Esophagus muscularis mucosa (tissue), 4 donors: ENCODE measurements at regions not wholly inside any gene's neighbourhood (a gene's known extent, or its start where the extent isn't known, plus 50 kb on each side); places are given as distances from the start of the nearest gene placed in this dataset.

Experiments used
- DNase-seq: peaks from one replicate; pipeline ENCODE4 v3.0.0-alpha.2; 2017; ENCODE audit errors: extremely low spot score
- H3K27ac ChIP-seq, 4 donors: fragments of 200-600 bp; sonication (generic); replicated peaks in 1 of 4; 1 replicate in 3 of 4; 2 replicates in 1 of 4; pipeline ENCODE4 v1.5.1; 2016 to 2019; ENCODE audit warnings: mild to moderate bottlenecking in 1 of 4
- H3K27me3 ChIP-seq, 4 donors: fragments of 200-600 bp; sonication (generic); one replicate each; pipeline versions ENCODE4 v1.5.1 to v1.6.0; 2016 to 2019
- H3K36me3 ChIP-seq, 4 donors: fragments of 200-600 bp; sonication (generic); one replicate each; pipeline ENCODE4 v1.5.1; 2016 to 2019
- H3K4me1 ChIP-seq, 4 donors: fragments of 200-600 bp; sonication (generic); one replicate each; pipeline ENCODE4 v1.5.1; 2016 to 2019
- H3K4me3 ChIP-seq, 4 donors: fragments of 200-600 bp; sonication (generic); 1 replicate in 2 of 4; 2 replicates in 2 of 4; pipeline ENCODE4 v1.5.1; 2016 to 2019; ENCODE audit warnings: mild to moderate bottlenecking in 4 of 4, moderate library complexity in 1 of 4
- H3K9me3 ChIP-seq, 4 donors: fragments of 200-600 bp; sonication (generic); 1 replicate in 3 of 4; 2 replicates in 1 of 4; pipeline ENCODE4 v1.5.1; 2016 to 2019
- CTCF ChIP-seq, 3 experiments: fragments of 200-600 bp in 2 of 3; fragments of 450-650 bp in 1 of 3; sonication (generic) in 2 of 3; IDR thresholded peaks; one replicate each; pipeline ENCODE4 v1.5.1; 2017 to 2019; ENCODE audit warnings: antibody characterized with exemption in 3 of 3, mild to moderate bottlenecking in 2 of 3, moderate library complexity in 1 of 3
- EP300 ChIP-seq: sonication (generic); formaldehyde crosslinking; IDR thresholded peaks from one replicate; pipeline ENCODE4 v1.6.1; 2017; ENCODE audit warnings: antibody characterized with exemption
- POLR2A ChIP-seq: fragments of 450-650 bp; IDR thresholded peaks from one replicate; pipeline ENCODE4 v1.6.1; 2017; ENCODE audit warnings: antibody characterized with exemption, moderate library complexity, mild to moderate bottlenecking, low read depth
- POLR2AphosphoS5 ChIP-seq, 2 donors: sonication (generic); formaldehyde crosslinking; IDR thresholded peaks; one replicate each; pipeline ENCODE4 v1.6.1; 2017; ENCODE audit warnings: antibody characterized with exemption in 2 of 2
- WGBS: methylation state at CpG from one replicate; pipeline ENCODE4 v1.1.5; 2018; 5-methylcytosine and 5-hydroxymethylcytosine counted together
- intact Hi-C: fragments of 100-400 bp; cut with DNase I; formaldehyde crosslinking; loops from one replicate; pipeline ENCODE4 v1.15.1; 2023

DNA sequence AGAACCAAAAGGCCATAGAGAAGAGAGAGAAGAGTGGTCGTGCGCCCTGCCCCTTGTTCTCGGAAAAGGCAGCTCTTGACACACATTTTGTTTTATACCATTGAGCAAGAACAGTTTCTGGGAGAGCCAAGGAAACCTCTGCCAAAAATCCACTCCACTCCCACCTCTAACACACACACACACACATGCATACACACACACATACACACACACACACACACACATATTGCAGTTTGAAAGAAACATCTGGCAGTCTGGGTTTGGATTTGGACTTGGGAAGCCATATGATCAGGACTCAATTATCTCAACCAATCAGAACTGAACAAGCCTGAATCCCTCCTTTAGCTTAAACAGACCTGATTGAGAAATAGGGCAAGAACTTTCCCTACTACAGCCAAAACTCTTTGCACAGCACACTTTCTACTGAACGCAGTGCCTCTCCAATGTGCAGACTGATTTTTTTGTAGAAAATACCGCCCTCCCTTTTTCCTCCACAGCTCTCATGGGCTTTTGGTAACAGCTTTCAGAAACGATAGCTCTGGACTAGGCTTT is 484.0 kb upstream of the ZWINT start:
- Histone ChIP-seq H3K4me3 (no peak overlapping the region), H3K4me1 (no peaks in the 10 kb centered on the region), H3K27me3 (no peaks in the 10 kb centered on the region), H3K27ac (no peak overlapping the region), H3K36me3 (no peaks in the 10 kb centered on the region), H3K9me3 (no peaks in the 10 kb centered on the region)
- TF ChIP-seq CTCF (IDR thresholded peaks at IDR 0.05) (no peak), POLR2A (no peak), EP300 (no peak), POLR2AphosphoS5 (IDR thresholded peaks at IDR 0.05) (no peak)
- no peak for DNase-seq
- WGBS, result 74% methylated on average over 6 of the region's 6 CpGs
- intact Hi-C loops, result no loop called here

DNA sequence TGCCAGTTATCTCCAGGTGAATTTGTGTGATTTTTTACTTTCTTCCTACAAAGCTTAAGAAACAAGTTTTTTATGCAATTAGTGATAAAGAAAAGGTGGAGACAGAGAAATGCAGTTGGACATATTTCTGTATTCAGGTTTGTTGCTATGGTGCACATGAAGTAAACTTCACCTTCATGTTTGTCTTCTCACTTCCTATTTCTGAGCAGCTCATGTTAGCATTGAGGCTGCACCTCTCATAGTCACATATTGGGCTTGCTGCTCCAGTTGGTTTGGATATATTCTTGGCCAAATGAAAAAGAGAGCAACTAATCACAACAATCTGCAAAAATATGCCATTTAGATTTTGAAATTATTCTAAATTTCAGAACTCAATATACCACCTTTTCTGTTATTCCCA is 475.6 kb upstream of the ZWINT start:
- DNase-seq, result no peak
- intact Hi-C loops, result no loop called here
- no peaks in the 10 kb centered on the region for H3K9me3 ChIP-seq

DNA sequence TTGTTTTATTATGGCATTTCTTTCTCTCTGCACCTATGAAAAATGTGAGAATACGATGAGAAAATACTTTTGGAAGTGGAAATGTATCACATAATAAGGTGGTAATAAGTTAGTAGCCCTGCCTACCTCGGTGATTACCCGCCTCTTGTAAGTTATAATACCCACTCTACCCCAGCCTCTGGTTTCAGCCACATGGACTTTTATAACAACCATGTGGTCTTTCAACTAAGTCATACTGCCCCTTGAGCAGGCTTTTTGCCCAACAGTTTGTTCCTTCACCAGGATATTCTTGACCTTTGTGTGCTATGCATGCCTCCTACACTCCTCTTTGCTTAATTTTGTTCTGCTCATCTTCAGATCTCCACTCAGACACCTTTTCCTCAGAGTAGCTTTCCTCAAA is 470.6 kb upstream of the ZWINT start:
- Histone ChIP-seq H3K27me3 (no peaks in the 10 kb centered on the region), H3K4me3 (no peak overlapping the region), H3K9me3 (no peaks in the 10 kb centered on the region), H3K27ac (no peak overlapping the region), H3K36me3 (no peaks in the 10 kb centered on the region), H3K4me1 (no peaks in the 10 kb centered on the region)
- no peak for TF ChIP-seq EP300
- TF ChIP-seq CTCF (IDR thresholded peaks at IDR 0.05), result no peak
- no peak for TF ChIP-seq POLR2A
- no peak for TF ChIP-seq POLR2AphosphoS5 (IDR thresholded peaks at IDR 0.05)
- 51% methylated on average over 3 of the region's 3 CpGs for WGBS
- intact Hi-C loops, result no loop called here
- DNase-seq, result no peak

More for the DNA sequence above, 475.6 kb upstream of the ZWINT start:
- H3K4me1 ChIP-seq, result no peaks in the 10 kb centered on the region
- H3K27me3 ChIP-seq, result no peaks in the 10 kb centered on the region
- H3K4me3 ChIP-seq, result no peak overlapping the region
- no peak for TF ChIP-seq POLR2AphosphoS5 (IDR thresholded peaks at IDR 0.05)
- TF ChIP-seq POLR2A, result no peak
- no peaks in the 10 kb centered on the region for H3K36me3 ChIP-seq
- no peak overlapping the region for H3K27ac ChIP-seq

- DNase-seq, result no peak
- H3K27ac ChIP-seq, result no peak overlapping the region
- no peaks in the 10 kb centered on the region for H3K36me3 ChIP-seq
- peaks cover 0 to 18% (median 2%) of the 10 kb centered on the region in 4 donors for H3K9me3 ChIP-seq
- no peak for TF ChIP-seq EP300
- peak in 1 of 3 experiments; percentile 5 for TF ChIP-seq CTCF (IDR thresholded peaks at IDR 0.05)
- no peak overlapping the region for H3K4me3 ChIP-seq
- intact Hi-C loops, result no loop called here
- no peaks in the 10 kb centered on the region for H3K27me3 ChIP-seq
- 53% methylated on average over 1 of the region's 1 CpG for WGBS
- no peaks in the 10 kb centered on the region for H3K4me1 ChIP-seq
Observed at GRCh38 chr10:56823849-56824248, 462.8 kb upstream of the ZWINT start.

DNA sequence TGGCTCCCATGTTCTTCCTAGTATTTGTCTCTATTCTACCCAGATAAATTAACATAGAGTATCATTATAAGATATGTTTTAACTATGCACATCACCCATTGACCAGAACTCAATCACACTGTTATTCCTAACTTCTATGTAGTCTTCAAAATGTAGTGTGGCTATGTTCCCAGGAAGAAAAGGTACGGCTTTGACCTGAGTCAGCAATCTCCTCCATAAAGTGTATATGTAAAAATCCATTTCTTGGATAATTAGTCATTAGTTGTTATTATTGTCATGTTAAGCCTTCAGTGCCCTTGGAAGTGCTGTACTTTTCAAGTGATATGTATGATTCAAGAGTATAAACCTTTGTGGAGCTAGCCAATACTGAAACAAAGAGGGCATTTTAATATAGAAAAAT is 444.0 kb upstream of the ZWINT start:
- intact Hi-C loops, result no loop called here
- no peaks in the 10 kb centered on the region for H3K9me3 ChIP-seq
- no peaks in the 10 kb centered on the region for H3K36me3 ChIP-seq
- H3K27ac ChIP-seq, result no peak overlapping the region
- TF ChIP-seq POLR2A (no peak), POLR2AphosphoS5 (IDR thresholded peaks at IDR 0.05) (no peak), CTCF (IDR thresholded peaks at IDR 0.05) (no peak), EP300 (no peak)
- H3K27me3 ChIP-seq, result no peaks in the 10 kb centered on the region
- WGBS, result 0% methylated on average over 1 of the region's 1 CpG
- H3K4me3 ChIP-seq, result no peak overlapping the region
- no peak for DNase-seq
- H3K4me1 ChIP-seq, result no peaks in the 10 kb centered on the region
